GM18507 (cell line): ENCODE measurements at regions not wholly inside any gene's neighbourhood (a gene's known extent, or its start where the extent isn't known, plus 50 kb on each side); places are given as distances from the start of the nearest gene placed in this dataset.
A peak's percentile ranks its signal among the peaks of the same experiment; 100 is the strongest.
"Not testable (repeated sequence)": the region's sequence is repeated elsewhere in the genome, so short reads cannot be mapped to it uniquely, and the experiment has no call there.

Experiments
- DNase-seq: peaks from one replicate; pipeline ENCODE4 v3.0.0; 2011; ENCODE audit warnings: low read depth; ENCODE audit not compliant: insufficient read length; ENCODE audit errors: extremely low spot score
- FAIRE-seq: peaks from 2 replicates; lab custom pipeline; 2011; peaks lifted over from hg19 to GRCh38; lab: Jason Lieb, UNC

- no peak for DNase-seq
- FAIRE-seq, result no peak
Measured at GRCh38 chr1:166383137-166383536, 216.3 kb upstream of the FAM78B start.

DNA sequence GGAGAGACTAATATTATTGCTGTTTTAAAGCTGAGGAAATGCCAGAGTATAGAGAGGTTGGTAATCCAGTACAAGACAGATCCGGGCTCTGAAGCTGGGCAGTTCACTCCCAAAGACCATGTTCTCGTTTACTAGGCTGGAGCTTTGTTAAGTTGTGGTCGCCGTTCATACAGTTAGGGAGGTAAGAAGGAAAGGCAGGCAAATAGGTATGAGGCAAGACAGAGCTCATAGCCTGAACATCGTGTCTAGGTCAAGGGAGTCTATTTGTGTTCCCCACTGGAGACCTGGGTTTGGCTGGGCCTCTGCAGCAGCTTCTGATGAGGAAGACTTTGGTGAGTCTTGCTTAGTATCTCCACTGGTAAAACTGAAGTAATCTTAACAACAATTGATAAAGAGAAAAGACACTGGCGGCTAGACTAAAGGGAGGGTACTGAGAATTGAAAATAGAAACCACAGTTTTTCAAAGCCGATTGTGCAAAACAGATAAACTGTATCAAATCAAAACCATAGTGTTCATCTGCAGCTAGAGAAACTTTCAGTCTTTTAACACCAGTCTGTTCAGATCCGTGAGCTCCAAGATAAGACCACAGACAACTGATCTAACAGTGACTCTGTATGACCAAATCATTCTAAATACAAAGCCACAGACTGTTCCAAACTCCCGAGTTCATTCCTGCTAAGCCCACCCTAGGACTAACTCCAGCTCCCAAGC, 217.0 kb upstream of the FAM78B start:
- FAIRE-seq, result no peak
- DNase-seq, result no peak

GRCh38 chr1:166384948-166385347, 218.1 kb upstream of the FAM78B start:
- FAIRE-seq, result no peak

GRCh38 chr1:166390366-166391033, 223.7 kb upstream of the FAM78B start:
- DNase-seq (no peak), FAIRE-seq (no peak)

More at GRCh38 chr1:166384948-166385347, 218.1 kb upstream of the FAM78B start:
- no peak for DNase-seq

DNA sequence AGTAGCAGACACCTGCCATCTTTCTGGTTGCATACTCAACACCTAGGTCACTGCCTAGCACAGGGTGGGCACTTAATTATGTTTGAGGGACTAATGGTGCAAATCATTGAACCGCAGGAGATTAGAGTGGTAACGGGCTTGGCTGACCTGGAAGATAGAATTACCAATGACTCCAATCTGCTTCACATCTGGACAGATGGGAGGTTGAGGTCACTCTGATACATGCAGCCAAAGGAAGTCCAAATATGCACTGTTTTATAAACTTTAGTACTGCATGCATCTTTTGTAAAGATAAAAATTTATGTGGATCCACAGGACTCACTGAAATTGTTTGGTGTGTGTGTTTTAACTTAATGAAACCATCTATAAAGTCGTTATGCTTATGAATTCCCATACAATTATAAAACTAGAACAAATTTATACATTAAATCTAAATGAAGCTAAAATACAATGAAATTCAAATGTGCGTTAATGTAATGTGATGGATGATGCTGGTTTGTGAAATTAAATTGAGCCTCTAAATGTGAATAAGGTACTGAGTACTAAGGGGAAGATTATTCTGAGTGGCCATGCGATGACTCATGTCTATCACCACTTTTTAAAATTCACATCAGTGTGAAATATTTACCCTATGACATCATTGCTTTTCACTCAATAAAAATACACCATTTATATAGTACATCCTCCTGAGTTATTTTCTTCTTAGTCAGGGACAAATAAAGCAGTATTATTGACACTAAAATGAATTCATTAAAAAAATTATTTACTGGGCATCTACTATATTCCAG, 224.7 kb upstream of the FAM78B start:
- FAIRE-seq (no peak), DNase-seq (no peak)

GRCh38 chr1:166395729-166396128, 228.9 kb upstream of the FAM78B start:
- DNase-seq (no peak), FAIRE-seq (no peak)

DNA sequence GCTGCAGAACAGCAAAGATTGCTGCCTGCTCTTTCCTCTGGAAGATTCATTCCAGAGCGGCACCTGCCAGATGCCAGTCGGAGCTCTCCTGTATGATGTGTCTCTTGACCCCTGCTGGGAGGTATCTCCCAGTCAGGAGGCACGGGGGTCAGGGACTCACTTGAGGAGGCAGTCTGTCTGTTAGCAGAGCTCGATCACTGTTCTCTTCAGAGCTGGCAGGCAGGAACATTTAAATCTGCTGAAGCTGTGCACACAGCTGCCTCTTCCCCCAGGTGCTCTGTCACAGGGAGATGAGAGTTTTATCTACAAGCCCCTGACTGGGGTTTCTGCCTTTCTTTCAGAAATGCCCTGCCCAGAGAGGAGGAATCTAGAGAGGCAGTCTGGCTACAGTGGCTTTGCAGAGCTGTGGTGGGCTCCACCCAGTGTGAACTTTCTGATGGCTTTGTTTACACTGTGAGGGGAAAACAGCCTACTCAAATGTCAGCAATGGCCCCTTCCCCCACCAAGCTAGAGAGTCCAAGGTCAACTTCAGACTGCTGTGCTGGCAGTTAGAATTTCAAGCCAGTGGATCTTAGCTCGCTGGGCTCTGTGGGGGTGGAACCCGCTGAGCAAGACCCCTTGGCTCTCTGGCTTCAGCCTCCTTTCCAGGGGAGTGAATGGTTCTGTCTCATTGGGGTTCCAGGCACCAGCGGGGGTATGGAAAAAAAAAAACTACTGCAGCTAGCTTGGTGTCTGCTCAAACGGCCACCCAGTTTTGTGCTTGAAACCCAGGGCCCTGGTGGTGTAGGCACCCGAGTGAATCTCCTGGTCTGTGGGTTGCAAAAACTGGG, 242.7 kb upstream of the FAM78B start:
- DNase-seq, result not testable (repeated sequence)

DNA sequence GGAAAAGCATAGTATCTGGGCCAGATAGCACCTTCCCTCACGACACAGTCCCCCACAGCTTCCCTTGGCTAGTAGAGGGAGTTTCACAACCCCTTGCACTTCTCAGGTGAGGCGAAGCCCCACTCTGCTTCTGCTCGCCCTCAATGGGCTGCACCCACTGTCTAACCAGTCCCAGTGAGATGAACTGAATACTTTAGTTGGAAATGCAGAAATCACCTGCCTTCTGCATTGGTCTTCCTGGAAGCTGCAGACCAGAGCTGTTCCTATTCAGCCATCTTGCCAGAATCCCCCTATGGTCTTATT, 243.2 kb upstream of the FAM78B start:
- FAIRE-seq (no peak), DNase-seq (no peak)

More for the DNA sequence above, 242.7 kb upstream of the FAM78B start:
- not testable (repeated sequence) for FAIRE-seq

GRCh38 chr1:166416831-166417230, 250.0 kb upstream of the FAM78B start:
- not testable (repeated sequence) for FAIRE-seq, DNase-seq

- FAIRE-seq, result no peak
- no peak for DNase-seq
Measured at GRCh38 chr1:166418344-166418933, 251.6 kb upstream of the FAM78B start.

- FAIRE-seq, DNase-seq: not testable (repeated sequence)
Measured at GRCh38 chr1:166422586-166422985, 255.8 kb upstream of the FAM78B start.

GRCh38 chr1:166432655-166433054, 265.9 kb upstream of the FAM78B start:
- DNase-seq (no peak), FAIRE-seq (no peak)

DNA sequence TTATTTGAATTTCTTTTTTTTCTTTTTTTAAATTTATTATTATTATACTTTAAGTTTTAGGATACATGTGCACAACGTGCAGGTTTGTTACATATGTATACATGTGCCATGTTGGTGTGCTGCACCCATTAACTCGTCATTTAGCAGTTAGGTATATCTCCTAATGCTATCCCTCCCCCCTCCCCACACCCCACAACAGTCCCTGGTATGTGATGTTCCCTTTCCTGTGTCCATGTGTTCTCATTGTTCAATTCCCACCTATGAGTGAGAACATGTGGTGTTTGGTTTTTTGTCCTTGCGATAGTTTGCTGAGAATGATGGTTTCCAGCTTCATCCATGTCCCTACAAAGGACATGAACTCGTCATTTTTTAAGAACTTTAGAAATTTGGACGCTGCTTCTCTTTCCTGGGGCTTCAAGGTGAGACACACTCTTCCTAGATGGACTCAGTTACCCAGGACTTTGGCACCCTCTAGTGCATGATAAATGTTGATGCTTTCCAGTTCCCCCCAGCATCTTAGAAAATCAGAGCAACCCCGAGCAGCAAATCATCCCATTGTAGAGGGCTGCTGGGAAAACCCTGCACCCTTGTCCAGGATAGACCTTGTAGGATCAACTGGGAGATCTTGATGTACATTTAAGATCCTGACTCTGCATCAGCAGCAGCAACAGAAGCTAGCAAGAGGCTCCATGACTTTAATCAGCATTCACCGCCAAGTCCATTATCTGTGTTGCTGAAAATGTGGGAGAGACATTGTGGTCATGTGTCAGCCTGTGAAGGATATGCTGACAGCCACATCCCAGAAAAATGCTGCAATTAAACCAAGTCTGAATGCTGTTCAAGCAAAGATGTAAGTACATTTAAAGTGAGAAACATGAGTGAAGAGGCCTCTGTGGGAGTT, 266.9 kb upstream of the FAM78B start:
- DNase-seq, result not testable (repeated sequence)
- peak; percentile 46 for FAIRE-seq

DNA sequence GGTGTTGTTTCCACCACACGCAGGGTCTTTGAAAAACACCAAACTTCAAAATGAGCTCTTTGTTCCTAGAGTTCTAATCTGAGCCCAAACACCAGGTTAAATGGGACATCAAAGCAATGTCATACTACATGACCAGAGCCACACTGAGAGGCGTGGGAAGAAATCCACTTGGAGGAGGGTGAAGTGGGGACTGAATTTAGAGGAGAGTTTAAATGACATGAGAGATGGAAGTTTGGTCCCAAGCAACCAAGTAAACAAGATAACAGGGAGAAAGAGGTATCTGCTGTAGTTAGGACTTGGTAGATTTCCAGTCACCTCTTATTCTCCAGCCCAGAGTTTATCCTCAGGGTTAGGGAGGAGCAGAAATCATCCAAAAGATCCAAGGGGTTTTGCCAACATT, 290.9 kb upstream of the FAM78B start:
- DNase-seq, result no peak
- no peak for FAIRE-seq

- FAIRE-seq, result no peak
- no peak for DNase-seq
Measured at GRCh38 chr1:166464333-166464732, 297.5 kb upstream of the FAM78B start.

GRCh38 chr1:166470014-166470413, 303.2 kb upstream of the FAM78B start:
- no peak for DNase-seq
- FAIRE-seq, result no peak

DNA sequence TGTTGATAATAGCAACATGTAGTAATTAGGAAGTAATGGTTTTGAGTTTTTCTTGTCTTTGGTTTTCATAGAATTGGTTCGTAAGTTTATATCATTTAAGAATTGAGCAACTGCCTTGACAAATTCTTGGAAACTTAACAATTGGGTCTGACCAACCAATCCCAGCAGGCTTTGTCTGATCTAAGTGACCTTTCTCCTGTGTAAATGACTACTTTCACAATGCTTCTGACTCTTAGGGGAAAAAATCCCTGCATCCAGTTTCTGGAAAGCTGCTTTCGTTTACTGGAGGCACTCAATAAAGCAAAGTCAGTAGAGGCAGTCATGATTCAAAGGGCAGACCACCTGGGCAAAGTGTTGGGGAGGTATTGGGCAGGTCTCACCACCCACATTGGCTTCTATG, 303.6 kb upstream of the FAM78B start:
- FAIRE-seq, result no peak
- no peak for DNase-seq

GRCh38 chr1:166471359-166471758, 304.6 kb upstream of the FAM78B start:
- DNase-seq (no peak), FAIRE-seq (no peak)
